Spinal cord (tissue), 9 donors: ENCODE measurements at regions not wholly inside any gene's neighbourhood (a gene's known extent, or its start where the extent isn't known, plus 50 kb on each side); places are given as distances from the start of the nearest gene placed in this dataset.

Experiments used
- DNase-seq, 6 donors: peaks; one replicate each; pipeline versions ENCODE4 v3.0.0 to v3.0.0-alpha.2; 2013 to 2015; ENCODE audit warnings: low spot score in 6 of 6, low read depth in 4 of 6
- H3K27ac ChIP-seq: one replicate; pipeline ENCODE4 v1.5.1; 2013; ENCODE audit warnings: low read depth, low read length, control low read depth
- H3K27me3 ChIP-seq: one replicate; pipeline ENCODE4 v1.6.1; 2013; ENCODE audit warnings: low read length; ENCODE audit not compliant: control insufficient read depth, insufficient read depth
- H3K36me3 ChIP-seq: one replicate; pipeline ENCODE4 v1.6.1; 2013; ENCODE audit warnings: low read length; ENCODE audit not compliant: control insufficient read depth, insufficient read depth
- H3K4me1 ChIP-seq: one replicate; pipeline ENCODE4 v1.6.1; 2013; ENCODE audit warnings: low read length; ENCODE audit not compliant: control insufficient read depth, insufficient read depth
- H3K4me3 ChIP-seq: one replicate; pipeline ENCODE4 v1.5.1; 2013; ENCODE audit warnings: low read depth, low read length, control low read depth
- H3K9me3 ChIP-seq: one replicate; pipeline ENCODE4 v1.6.1; 2013; ENCODE audit warnings: low read length; ENCODE audit not compliant: control insufficient read depth, insufficient read depth
- WGBS: methylation state at CpG from one replicate; pipeline ENCODE4 v1.1.5; 2013; ENCODE audit warnings: missing lambda C conversion rate; ENCODE audit not compliant: insufficient coverage; 5-methylcytosine and 5-hydroxymethylcytosine counted together
- donor health status: healthy.

GRCh38 chr9:105146677-105147076, 97.8 kb upstream of the SLC44A1 start:
- Histone ChIP-seq H3K4me1 (peaks cover 7% of the 10 kb centered on the region), H3K4me3 (no peak overlapping the region), H3K27me3 (no peaks in the 10 kb centered on the region), H3K27ac (no peak overlapping the region), H3K36me3 (no peaks in the 10 kb centered on the region), H3K9me3 (no peaks in the 10 kb centered on the region)
- peak in 2 of 6 donors; percentile 76 for DNase-seq
- WGBS: 44% methylated on average over 5 of the region's 5 CpGs

- Histone ChIP-seq H3K4me1 (peaks cover 6% of the 10 kb centered on the region), H3K27ac (no peak overlapping the region), H3K4me3 (no peak overlapping the region), H3K36me3 (no peaks in the 10 kb centered on the region), H3K9me3 (no peaks in the 10 kb centered on the region), H3K27me3 (no peaks in the 10 kb centered on the region)
- 80% methylated on average over 2 of the region's 4 CpGs for WGBS
- peak in 1 of 6 donors; percentile 41 for DNase-seq
Observed at GRCh38 chr9:105147110-105147871, 97.2 kb upstream of the SLC44A1 start.

GRCh38 chr9:105148328-105149006, 96.0 kb upstream of the SLC44A1 start:
- Histone ChIP-seq H3K4me1 (peaks cover 6% of the 10 kb centered on the region), H3K4me3 (no peak overlapping the region), H3K36me3 (no peaks in the 10 kb centered on the region), H3K27ac (no peak overlapping the region), H3K27me3 (no peaks in the 10 kb centered on the region), H3K9me3 (no peaks in the 10 kb centered on the region)
- no peak for DNase-seq
- WGBS: 11% methylated on average over 1 of the region's 1 CpG

- no CpG with 5 or more reads among the region's 2 CpGs for WGBS
- Histone ChIP-seq H3K4me1 (peaks cover 6% of the 10 kb centered on the region), H3K27ac (no peak overlapping the region), H3K36me3 (no peaks in the 10 kb centered on the region), H3K4me3 (no peak overlapping the region), H3K27me3 (no peaks in the 10 kb centered on the region), H3K9me3 (no peaks in the 10 kb centered on the region)
- DNase-seq: peak in 1 of 6 donors; percentile 61
Observed at GRCh38 chr9:105150991-105151685, 93.3 kb upstream of the SLC44A1 start.

- WGBS: no CpG with 5 or more reads among the region's 3 CpGs
Observed at GRCh38 chr9:105151686-105151995, 92.8 kb upstream of the SLC44A1 start.

GRCh38 chr9:105154723-105155191, 89.7 kb upstream of the SLC44A1 start:
- no peaks in the 10 kb centered on the region for H3K9me3 ChIP-seq
- H3K27me3 ChIP-seq: no peaks in the 10 kb centered on the region
- no peak for DNase-seq
- no peak overlapping the region for H3K27ac ChIP-seq
- WGBS: 44% methylated on average over 1 of the region's 2 CpGs
- no peaks in the 10 kb centered on the region for H3K36me3 ChIP-seq
- H3K4me1 ChIP-seq: peaks cover 4% of the 10 kb centered on the region
- no peak overlapping the region for H3K4me3 ChIP-seq

More at GRCh38 chr9:105151686-105151995, 92.8 kb upstream of the SLC44A1 start:
- Histone ChIP-seq H3K4me1 (peaks cover 5% of the 10 kb centered on the region), H3K27ac (no peak overlapping the region), H3K9me3 (no peaks in the 10 kb centered on the region), H3K4me3 (no peak overlapping the region), H3K27me3 (no peaks in the 10 kb centered on the region), H3K36me3 (no peaks in the 10 kb centered on the region)
- no peak for DNase-seq

- DNase-seq: peak; percentile 24 to 87 (median 48)
- H3K27ac ChIP-seq: peak overlapping the region; percentile 18
- peaks cover 4% of the 10 kb centered on the region for H3K4me1 ChIP-seq
- no peaks in the 10 kb centered on the region for H3K27me3 ChIP-seq
- no peak overlapping the region for H3K4me3 ChIP-seq
- WGBS: 11% methylated on average over 4 of the region's 4 CpGs
- H3K9me3 ChIP-seq: no peaks in the 10 kb centered on the region
- no peaks in the 10 kb centered on the region for H3K36me3 ChIP-seq
Observed at GRCh38 chr9:105157171-105157583, 87.3 kb upstream of the SLC44A1 start.

- H3K4me3 ChIP-seq: no peak overlapping the region
- no peaks in the 10 kb centered on the region for H3K9me3 ChIP-seq
- H3K4me1 ChIP-seq: peaks cover 4% of the 10 kb centered on the region
- H3K27me3 ChIP-seq: no peaks in the 10 kb centered on the region
- H3K27ac ChIP-seq: no peak overlapping the region
- no peaks in the 10 kb centered on the region for H3K36me3 ChIP-seq
- 97% methylated on average over 6 of the region's 12 CpGs for WGBS
- DNase-seq: no peak
Observed at GRCh38 chr9:105158020-105158419, 86.4 kb upstream of the SLC44A1 start.

- Histone ChIP-seq H3K4me3 (no peak overlapping the region), H3K36me3 (no peaks in the 10 kb centered on the region), H3K27ac (no peak overlapping the region), H3K4me1 (peaks cover 4% of the 10 kb centered on the region), H3K27me3 (no peaks in the 10 kb centered on the region), H3K9me3 (no peaks in the 10 kb centered on the region)
- WGBS: 80% methylated on average over 1 of the region's 5 CpGs
- DNase-seq: no peak
Observed at GRCh38 chr9:105158898-105159297, 85.6 kb upstream of the SLC44A1 start.
